ENCODE measurements at regions not wholly inside any gene's neighbourhood (a gene's known extent, or its start where the extent isn't known, plus 50 kb on each side); places are given as distances from the start of the nearest gene placed in this dataset.

DNA sequence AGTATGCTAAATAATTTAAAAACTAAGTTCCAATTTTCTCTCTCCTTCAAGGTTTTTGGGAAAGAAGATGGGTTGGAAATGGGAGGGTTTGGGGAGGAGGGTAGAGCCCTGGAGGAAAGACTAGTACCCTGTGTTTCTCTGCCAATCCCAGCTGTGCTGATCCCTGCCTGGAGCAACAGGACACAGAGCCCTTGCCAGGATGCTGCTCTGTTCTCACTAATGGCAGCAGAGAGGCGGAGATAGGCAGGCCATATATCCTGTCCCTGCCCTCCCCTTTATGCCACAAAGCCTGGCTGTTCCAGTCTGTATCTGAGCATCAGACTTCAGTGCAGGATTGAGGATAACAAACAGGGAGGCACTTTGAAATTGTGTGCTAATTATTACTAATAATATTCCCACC is 99.0 kb downstream of the C12orf75 start:
- H3K27ac Mint-ChIP-seq, result no peak overlapping the region
- Histone ChIP-seq H4K20me1 (ENCODE audit: insufficient read depth, low read length) (no peaks in the 10 kb centered on the region), H3K36me3 (replicated peaks in 1 of 2; ENCODE audit: control insufficient read depth in 1 of 2, insufficient read depth in 2 of 2, low read length in 2 of 2) (no peaks in the 10 kb centered on the region), H3K9ac (ENCODE audit: insufficient read depth, low read length, poor library complexity, severe bottlenecking) (no peak overlapping the region), H3K27me3 (ENCODE audit: control insufficient read depth in 2 of 2, insufficient read depth in 2 of 2, low read length in 2 of 2) (peaks cover 3 to 7% of the 10 kb centered on the region in 2 donors), H2AFZ (ENCODE audit: insufficient read depth, low read depth, low read length, poor library complexity, severe bottlenecking) (no peak overlapping the region), H3K79me2 (ENCODE audit: insufficient read depth, low read length) (no peaks in the 10 kb centered on the region), H3K9me3 (replicated peaks in 1 of 2; ENCODE audit: control insufficient read depth in 1 of 2, insufficient read depth in 1 of 2, low read length in 2 of 2) (no peaks in the 10 kb centered on the region), H3K4me1 (ENCODE audit: control insufficient read depth in 1 of 2, insufficient read depth in 2 of 2, low read length in 2 of 2) (no peaks in the 10 kb centered on the region), H3K27ac (ENCODE audit: low read depth in 1 of 2, low read length in 2 of 2) (no peak overlapping the region), H3K4me3 (replicated peaks in 1 of 3; ENCODE audit: low read depth in 2 of 3, low read length in 3 of 3) (no peak overlapping the region), H3K4me2 (replicated peaks; ENCODE audit: extremely low read depth, low read length, poor library complexity, severe bottlenecking) (no peak overlapping the region)
- no peak for DNase-seq
- peaks cover 0 to 1% (median 0%) of the 10 kb centered on the region in 7 donors for H3K9me3 Mint-ChIP-seq
- no peak overlapping the region for H3K4me3 Mint-ChIP-seq
- intact Hi-C loops (cut with micrococcal nuclease), result loop anchor here in 1 of 2 donors (10.0 kb wide), 1 partner anchor 795 kb away; no protein-coding TSS in a partner anchor
- H3K4me1 Mint-ChIP-seq, result no peaks in the 10 kb centered on the region
- no peaks in the 10 kb centered on the region for H3K36me3 Mint-ChIP-seq
- TF ChIP-seq, protein P1, sequence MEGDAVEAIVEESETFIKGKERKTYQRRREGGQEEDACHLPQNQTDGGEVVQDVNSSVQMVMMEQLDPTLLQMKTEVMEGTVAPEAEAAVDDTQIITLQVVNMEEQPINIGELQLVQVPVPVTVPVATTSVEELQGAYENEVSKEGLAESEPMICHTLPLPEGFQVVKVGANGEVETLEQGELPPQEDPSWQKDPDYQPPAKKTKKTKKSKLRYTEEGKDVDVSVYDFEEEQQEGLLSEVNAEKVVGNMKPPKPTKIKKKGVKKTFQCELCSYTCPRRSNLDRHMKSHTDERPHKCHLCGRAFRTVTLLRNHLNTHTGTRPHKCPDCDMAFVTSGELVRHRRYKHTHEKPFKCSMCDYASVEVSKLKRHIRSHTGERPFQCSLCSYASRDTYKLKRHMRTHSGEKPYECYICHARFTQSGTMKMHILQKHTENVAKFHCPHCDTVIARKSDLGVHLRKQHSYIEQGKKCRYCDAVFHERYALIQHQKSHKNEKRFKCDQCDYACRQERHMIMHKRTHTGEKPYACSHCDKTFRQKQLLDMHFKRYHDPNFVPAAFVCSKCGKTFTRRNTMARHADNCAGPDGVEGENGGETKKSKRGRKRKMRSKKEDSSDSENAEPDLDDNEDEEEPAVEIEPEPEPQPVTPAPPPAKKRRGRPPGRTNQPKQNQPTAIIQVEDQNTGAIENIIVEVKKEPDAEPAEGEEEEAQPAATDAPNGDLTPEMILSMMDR (IDR thresholded peaks at IDR 0.05), result no peak
- no CpG with 5 or more reads among the region's 1 CpG for WGBS (ENCODE audit: insufficient coverage)
- H3K27me3 Mint-ChIP-seq (ENCODE audit: low read depth in 3 of 3), result peaks cover 13 to 18% (median 15%) of the 10 kb centered on the region in 3 donors

DNA sequence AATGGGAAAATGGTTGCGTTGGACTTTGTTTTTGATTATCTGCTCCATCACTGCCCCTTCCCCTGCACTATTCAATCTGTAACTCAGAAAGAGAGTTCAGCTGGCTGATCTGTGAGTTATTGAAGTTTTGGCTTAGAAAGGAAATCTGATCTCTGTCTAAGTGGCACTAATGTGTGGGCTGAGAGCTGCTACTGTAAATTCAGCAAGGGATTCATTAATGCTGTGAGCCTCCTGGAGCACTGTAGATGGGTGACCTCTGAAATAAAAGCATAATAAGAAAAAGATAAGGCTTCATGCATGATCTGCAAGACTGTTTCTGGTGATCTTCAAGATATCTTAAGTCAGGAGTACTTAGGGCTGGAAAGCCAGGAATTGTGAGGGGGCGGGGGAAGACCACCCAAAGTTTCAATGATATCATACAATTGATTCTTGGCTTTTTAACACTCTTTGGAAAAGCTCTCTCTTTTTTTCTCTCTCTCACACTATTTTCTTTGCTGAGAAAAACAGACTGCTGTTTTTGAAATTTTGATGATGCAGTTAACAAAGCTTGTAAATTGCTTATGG is 101.1 kb downstream of the C12orf75 start:
- no peak overlapping the region for H3K9ac ChIP-seq (ENCODE audit: insufficient read depth, low read length, poor library complexity, severe bottlenecking)
- H3K27ac Mint-ChIP-seq, result no peak overlapping the region
- H3K27me3 ChIP-seq (ENCODE audit: control insufficient read depth in 2 of 2, insufficient read depth in 2 of 2, low read length in 2 of 2), result peaks cover 5 to 7% of the 10 kb centered on the region in 2 donors
- H3K27me3 Mint-ChIP-seq (ENCODE audit: low read depth in 3 of 3), result peaks cover 7 to 11% (median 9%) of the 10 kb centered on the region in 3 donors
- no peak overlapping the region for H3K27ac ChIP-seq (ENCODE audit: low read depth in 1 of 2, low read length in 2 of 2)
- no CpG with 5 or more reads among the region's 2 CpGs for WGBS (ENCODE audit: insufficient coverage)
- no peak overlapping the region for H2AFZ ChIP-seq (ENCODE audit: insufficient read depth, low read depth, low read length, poor library complexity, severe bottlenecking)
- no peaks in the 10 kb centered on the region for H3K9me3 ChIP-seq (replicated peaks in 1 of 2; ENCODE audit: control insufficient read depth in 1 of 2, insufficient read depth in 1 of 2, low read length in 2 of 2)
- no peaks in the 10 kb centered on the region for H4K20me1 ChIP-seq (ENCODE audit: insufficient read depth, low read length)
- H3K36me3 ChIP-seq (replicated peaks in 1 of 2; ENCODE audit: control insufficient read depth in 1 of 2, insufficient read depth in 2 of 2, low read length in 2 of 2), result no peaks in the 10 kb centered on the region
- no peak overlapping the region for H3K4me3 ChIP-seq (replicated peaks in 1 of 3; ENCODE audit: low read depth in 2 of 3, low read length in 3 of 3)
- intact Hi-C loops (cut with micrococcal nuclease), result no loop called here
- TF ChIP-seq, protein P1 (IDR thresholded peaks at IDR 0.05), result no peak
- no peaks in the 10 kb centered on the region for H3K4me1 ChIP-seq (ENCODE audit: control insufficient read depth in 1 of 2, insufficient read depth in 2 of 2, low read length in 2 of 2)
- H3K4me2 ChIP-seq (replicated peaks; ENCODE audit: extremely low read depth, low read length, poor library complexity, severe bottlenecking), result no peak overlapping the region
- H3K79me2 ChIP-seq (ENCODE audit: insufficient read depth, low read length), result no peaks in the 10 kb centered on the region
- no peak for DNase-seq
- H3K9me3 Mint-ChIP-seq, result peaks cover 0 to 3% (median 0%) of the 10 kb centered on the region in 7 donors
- H3K4me1 Mint-ChIP-seq, result no peaks in the 10 kb centered on the region
- H3K36me3 Mint-ChIP-seq, result no peaks in the 10 kb centered on the region
- no peak overlapping the region for H3K4me3 Mint-ChIP-seq
